Liver (tissue), 8 donors: ENCODE measurements at regions not wholly inside any gene's neighbourhood (a gene's known extent, or its start where the extent isn't known, plus 50 kb on each side); places are given as distances from the start of the nearest gene placed in this dataset.

Experiments used
- DNase-seq: peaks from one replicate; pipeline ENCODE4 v3.0.0-alpha.2; 2017; ENCODE audit warnings: low spot score
- H3K27ac ChIP-seq, 2 donors: one replicate each; pipeline ENCODE4 v1.7.0; 2013; ENCODE audit warnings: inconsistent platforms in 2 of 2, low read length in 2 of 2, control low read depth in 1 of 2, low read depth in 1 of 2, mild to moderate bottlenecking in 1 of 2
- H3K27me3 ChIP-seq, 4 donors: one replicate each; pipeline versions ENCODE4 v1.6.1 to v1.7.0; 2013; ENCODE audit warnings: low read length in 3 of 4, inconsistent platforms in 1 of 4, mild to moderate bottlenecking in 1 of 4, moderate library complexity in 1 of 4; ENCODE audit not compliant: control insufficient read depth in 4 of 4, insufficient read depth in 4 of 4
- H3K36me3 ChIP-seq, 4 donors: one replicate each; pipeline versions ENCODE4 v1.6.1 to v1.7.0; 2013; ENCODE audit warnings: low read length in 3 of 4, mild to moderate bottlenecking in 3 of 4, low read depth in 1 of 4, moderate library complexity in 1 of 4; ENCODE audit not compliant: control insufficient read depth in 4 of 4, insufficient read depth in 3 of 4
- H3K4me1 ChIP-seq, 4 donors: one replicate each; pipeline versions ENCODE4 v1.6.1 to v1.7.0; 2013; ENCODE audit warnings: low read length in 3 of 4, mild to moderate bottlenecking in 3 of 4, moderate library complexity in 1 of 4; ENCODE audit not compliant: control insufficient read depth in 4 of 4, insufficient read depth in 4 of 4
- H3K4me3 ChIP-seq, 3 donors: one replicate each; pipeline versions ENCODE4 v1.6.1 to v1.7.0; 2013; ENCODE audit warnings: low read length in 3 of 3, control low read depth in 1 of 3, low read depth in 1 of 3, mild to moderate bottlenecking in 1 of 3
- H3K9ac ChIP-seq, 2 donors: one replicate each; pipeline ENCODE4 v1.7.0; 2013; ENCODE audit warnings: low read length in 2 of 2, mild to moderate bottlenecking in 2 of 2, moderate library complexity in 2 of 2, control low read depth in 1 of 2, low read depth in 1 of 2
- H3K9me3 ChIP-seq, 4 donors: one replicate each; pipeline versions ENCODE4 v1.6.1 to v1.7.0; 2013; ENCODE audit warnings: low read length in 3 of 4; ENCODE audit not compliant: control insufficient read depth in 4 of 4
- EGR1 ChIP-seq, 2 donors: IDR thresholded peaks; 2 replicates each; pipeline ENCODE4 v1.6.1; 2016 to 2018; ENCODE audit warnings: antibody characterized with exemption in 2 of 2, low read depth in 2 of 2
- FOXA1 ChIP-seq: IDR thresholded peaks from 2 replicates; pipeline ENCODE4 v1.6.1; 2016; ENCODE audit warnings: antibody characterized with exemption
- GABPA ChIP-seq, 2 donors: IDR thresholded peaks in 1 of 2; conservative IDR thresholded peaks in 1 of 2; 2 replicates each; pipeline ENCODE4 v1.6.1; 2016; ENCODE audit warnings: antibody characterized with exemption in 2 of 2, mild to moderate bottlenecking in 1 of 2, moderate library complexity in 1 of 2
- HNF4A ChIP-seq, 2 donors: conservative IDR thresholded peaks; 2 replicates each; pipeline ENCODE4 v1.6.1; 2016; ENCODE audit warnings: antibody characterized with exemption in 2 of 2, mild to moderate bottlenecking in 2 of 2
- HNF4G ChIP-seq: IDR thresholded peaks from 2 replicates; pipeline ENCODE4 v1.6.1; 2016; ENCODE audit warnings: antibody characterized with exemption
- JUND ChIP-seq, 2 donors: IDR thresholded peaks; 2 replicates each; pipeline ENCODE4 v1.6.1; 2016; ENCODE audit warnings: antibody characterized with exemption in 2 of 2
- RXRA ChIP-seq, 2 donors: IDR thresholded peaks; 2 replicates each; pipeline ENCODE4 v1.6.1; 2017 to 2018; ENCODE audit warnings: antibody characterized with exemption in 2 of 2, mild to moderate bottlenecking in 1 of 2
- SP1 ChIP-seq: IDR thresholded peaks from 2 replicates; pipeline ENCODE4 v1.6.1; 2018; ENCODE audit warnings: antibody characterized with exemption, mild to moderate bottlenecking
- TAF1 ChIP-seq: conservative IDR thresholded peaks from 2 replicates; pipeline ENCODE4 v1.6.1; 2016; ENCODE audit warnings: antibody characterized with exemption, mild to moderate bottlenecking
- WGBS: extraction: QIAGEN DNeasy Blood & Tissue Kit; methylation state at CpG from one replicate; pipeline ENCODE4 v1.1.7; 2013; 5-methylcytosine and 5-hydroxymethylcytosine counted together
- TF ChIP-seq, protein P1 (sequence below): IDR thresholded peaks from 2 replicates; pipeline ENCODE4 v1.6.1; 2016; ENCODE audit warnings: antibody characterized with exemption
- TF ChIP-seq, protein P2 (sequence below): fragments of 150-350 bp; IDR thresholded peaks from 2 replicates; pipeline ENCODE4 v1.5.1; 2017; ENCODE audit warnings: improper control_type of control experiment, low read depth, low read length; ENCODE audit not compliant: missing input control
- TF ChIP-seq, protein P3 (sequence below): IDR thresholded peaks from 2 replicates; pipeline ENCODE4 v1.6.1; 2016; ENCODE audit warnings: antibody characterized with exemption
- TF ChIP-seq, protein P4 (sequence below): IDR thresholded peaks from 2 replicates; pipeline ENCODE4 v1.6.1; 2016; ENCODE audit warnings: antibody characterized with exemption, mild to moderate bottlenecking
- donor health status: healthy.
- donor health status: healthy.
- donor health status: healthy.
- donor health status: healthy.
- donor health status: healthy.

DNA sequence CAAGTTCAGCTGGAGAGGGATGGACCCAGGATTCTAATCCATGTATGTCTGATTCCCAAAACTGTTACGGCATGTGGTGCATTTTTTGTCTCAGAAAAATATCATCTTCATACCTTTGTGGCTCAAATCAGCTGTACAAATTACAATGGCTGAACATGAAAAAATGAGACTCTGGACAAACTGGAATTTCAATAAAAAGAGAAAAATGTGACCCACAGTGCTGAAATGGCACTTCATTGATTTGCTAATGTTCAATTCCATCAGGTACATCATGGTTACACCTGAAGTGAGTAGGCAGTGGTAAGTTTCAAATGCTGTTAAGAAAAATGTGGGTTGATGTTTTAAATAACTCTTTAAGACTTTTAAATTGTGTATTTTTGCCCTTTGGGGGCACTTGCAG is 165.6 kb upstream of the CAND1 start:
- 95% methylated on average over 1 of the region's 1 CpG for WGBS
- TF ChIP-seq, protein P1, sequence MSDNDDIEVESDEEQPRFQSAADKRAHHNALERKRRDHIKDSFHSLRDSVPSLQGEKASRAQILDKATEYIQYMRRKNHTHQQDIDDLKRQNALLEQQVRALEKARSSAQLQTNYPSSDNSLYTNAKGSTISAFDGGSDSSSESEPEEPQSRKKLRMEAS, result no peak
- TF ChIP-seq, protein P2, sequence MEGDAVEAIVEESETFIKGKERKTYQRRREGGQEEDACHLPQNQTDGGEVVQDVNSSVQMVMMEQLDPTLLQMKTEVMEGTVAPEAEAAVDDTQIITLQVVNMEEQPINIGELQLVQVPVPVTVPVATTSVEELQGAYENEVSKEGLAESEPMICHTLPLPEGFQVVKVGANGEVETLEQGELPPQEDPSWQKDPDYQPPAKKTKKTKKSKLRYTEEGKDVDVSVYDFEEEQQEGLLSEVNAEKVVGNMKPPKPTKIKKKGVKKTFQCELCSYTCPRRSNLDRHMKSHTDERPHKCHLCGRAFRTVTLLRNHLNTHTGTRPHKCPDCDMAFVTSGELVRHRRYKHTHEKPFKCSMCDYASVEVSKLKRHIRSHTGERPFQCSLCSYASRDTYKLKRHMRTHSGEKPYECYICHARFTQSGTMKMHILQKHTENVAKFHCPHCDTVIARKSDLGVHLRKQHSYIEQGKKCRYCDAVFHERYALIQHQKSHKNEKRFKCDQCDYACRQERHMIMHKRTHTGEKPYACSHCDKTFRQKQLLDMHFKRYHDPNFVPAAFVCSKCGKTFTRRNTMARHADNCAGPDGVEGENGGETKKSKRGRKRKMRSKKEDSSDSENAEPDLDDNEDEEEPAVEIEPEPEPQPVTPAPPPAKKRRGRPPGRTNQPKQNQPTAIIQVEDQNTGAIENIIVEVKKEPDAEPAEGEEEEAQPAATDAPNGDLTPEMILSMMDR, result no peak
- no peak for TF ChIP-seq FOXA1
- no peak for TF ChIP-seq HNF4G
- no peak for TF ChIP-seq EGR1 (IDR thresholded peaks at IDR 0.05; ENCODE audit: low read depth in 2 of 2)
- TF ChIP-seq, protein P3, sequence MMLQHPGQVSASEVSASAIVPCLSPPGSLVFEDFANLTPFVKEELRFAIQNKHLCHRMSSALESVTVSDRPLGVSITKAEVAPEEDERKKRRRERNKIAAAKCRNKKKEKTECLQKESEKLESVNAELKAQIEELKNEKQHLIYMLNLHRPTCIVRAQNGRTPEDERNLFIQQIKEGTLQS, result no peak
- no peak for TF ChIP-seq GABPA (IDR thresholded peaks at IDR 0.05 in 1 of 2, conservative IDR thresholded peaks at IDR 0.05 in 1 of 2)
- TF ChIP-seq, protein P4, sequence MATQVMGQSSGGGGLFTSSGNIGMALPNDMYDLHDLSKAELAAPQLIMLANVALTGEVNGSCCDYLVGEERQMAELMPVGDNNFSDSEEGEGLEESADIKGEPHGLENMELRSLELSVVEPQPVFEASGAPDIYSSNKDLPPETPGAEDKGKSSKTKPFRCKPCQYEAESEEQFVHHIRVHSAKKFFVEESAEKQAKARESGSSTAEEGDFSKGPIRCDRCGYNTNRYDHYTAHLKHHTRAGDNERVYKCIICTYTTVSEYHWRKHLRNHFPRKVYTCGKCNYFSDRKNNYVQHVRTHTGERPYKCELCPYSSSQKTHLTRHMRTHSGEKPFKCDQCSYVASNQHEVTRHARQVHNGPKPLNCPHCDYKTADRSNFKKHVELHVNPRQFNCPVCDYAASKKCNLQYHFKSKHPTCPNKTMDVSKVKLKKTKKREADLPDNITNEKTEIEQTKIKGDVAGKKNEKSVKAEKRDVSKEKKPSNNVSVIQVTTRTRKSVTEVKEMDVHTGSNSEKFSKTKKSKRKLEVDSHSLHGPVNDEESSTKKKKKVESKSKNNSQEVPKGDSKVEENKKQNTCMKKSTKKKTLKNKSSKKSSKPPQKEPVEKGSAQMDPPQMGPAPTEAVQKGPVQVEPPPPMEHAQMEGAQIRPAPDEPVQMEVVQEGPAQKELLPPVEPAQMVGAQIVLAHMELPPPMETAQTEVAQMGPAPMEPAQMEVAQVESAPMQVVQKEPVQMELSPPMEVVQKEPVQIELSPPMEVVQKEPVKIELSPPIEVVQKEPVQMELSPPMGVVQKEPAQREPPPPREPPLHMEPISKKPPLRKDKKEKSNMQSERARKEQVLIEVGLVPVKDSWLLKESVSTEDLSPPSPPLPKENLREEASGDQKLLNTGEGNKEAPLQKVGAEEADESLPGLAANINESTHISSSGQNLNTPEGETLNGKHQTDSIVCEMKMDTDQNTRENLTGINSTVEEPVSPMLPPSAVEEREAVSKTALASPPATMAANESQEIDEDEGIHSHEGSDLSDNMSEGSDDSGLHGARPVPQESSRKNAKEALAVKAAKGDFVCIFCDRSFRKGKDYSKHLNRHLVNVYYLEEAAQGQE, result no peak
- TF ChIP-seq JUND (IDR thresholded peaks at IDR 0.05), result no peak
- no peaks in the 10 kb centered on the region for H3K36me3 ChIP-seq
- no peak for DNase-seq
- no peak overlapping the region for H3K4me3 ChIP-seq
- H3K4me1 ChIP-seq, result no peaks in the 10 kb centered on the region
- no peaks in the 10 kb centered on the region for H3K27me3 ChIP-seq
- H3K9me3 ChIP-seq, result peaks cover 2 to 8% (median 6%) of the 10 kb centered on the region in 4 donors
- H3K9ac ChIP-seq, result no peak overlapping the region
- H3K27ac ChIP-seq, result no peak overlapping the region

DNA sequence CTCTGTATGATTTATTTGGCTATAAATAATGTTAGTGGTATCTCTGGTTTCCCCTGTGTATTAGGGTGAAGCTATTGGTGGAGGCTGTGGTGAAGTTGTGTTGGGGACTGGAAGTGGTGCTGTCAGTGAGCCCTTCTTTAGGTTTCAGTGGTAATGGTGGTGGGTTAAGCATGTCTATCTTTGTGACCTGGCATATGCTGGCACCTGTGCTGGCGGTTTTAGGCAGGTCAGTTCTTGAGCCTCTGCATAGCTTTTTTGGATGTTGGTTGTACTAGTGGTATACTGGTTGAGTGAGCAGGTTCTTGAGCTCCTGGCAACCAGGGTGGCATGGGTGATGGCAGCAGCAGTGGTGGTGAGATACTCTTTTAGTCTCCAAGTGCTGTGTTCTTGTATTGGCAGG is 161.9 kb upstream of the CAND1 start:
- DNase-seq, result no peak
- Histone ChIP-seq H3K9me3 (peaks cover 2 to 8% (median 6%) of the 10 kb centered on the region in 4 donors), H3K36me3 (no peaks in the 10 kb centered on the region), H3K27me3 (no peaks in the 10 kb centered on the region), H3K4me3 (no peak overlapping the region), H3K9ac (no peak overlapping the region), H3K27ac (no peak overlapping the region), H3K4me1 (no peaks in the 10 kb centered on the region)
- 73% methylated on average over 1 of the region's 1 CpG for WGBS
- TF ChIP-seq, protein P1, result no peak
- TF ChIP-seq TAF1 (no peak), SP1 (no peak), HNF4A (conservative IDR thresholded peaks at IDR 0.05) (no peak), GABPA (IDR thresholded peaks at IDR 0.05 in 1 of 2, conservative IDR thresholded peaks at IDR 0.05 in 1 of 2) (no peak), JUND (IDR thresholded peaks at IDR 0.05) (no peak), RXRA (IDR thresholded peaks at IDR 0.05) (no peak)
- TF ChIP-seq, protein P4, result no peak
- TF ChIP-seq, protein P3, result no peak
- TF ChIP-seq, protein P2, result no peak
